H1 (cell line): ENCODE measurements at regions not wholly inside any gene's neighbourhood (a gene's known extent, or its start where the extent isn't known, plus 50 kb on each side); places are given as distances from the start of the nearest gene placed in this dataset.

Source experiments
- CTCF ChIA-PET: fragments of 300-600 bp; sonication (Branson Sonifier 250); formaldehyde crosslinking; loops from one replicate; lab custom pipeline; 2021; ENCODE audit not compliant: partially characterized antibody; lab: Charles Lee
- POLR2A ChIA-PET: fragments of 300-600 bp; sonication (Branson Sonifier 250); formaldehyde crosslinking; loops from one replicate; lab custom pipeline; 2021; ENCODE audit warnings: inconsistent platforms; ENCODE audit not compliant: partially characterized antibody; lab: Charles Lee
- DNase-seq, 2 experiments: peaks; one replicate each; pipeline versions ENCODE4 v3.0.0 to v3.0.0-alpha.2; 2010 to 2022; ENCODE audit warnings: low spot score in 2 of 2, low read depth in 1 of 2, mixed read lengths in 1 of 2
- FAIRE-seq: peaks from 2 replicates; lab custom pipeline; 2011; peaks lifted over from hg19 to GRCh38; lab: Jason Lieb, UNC
- H2AFZ ChIP-seq: 2 replicates; pipeline ENCODE4 v1.8.1; 2012; ENCODE audit warnings: low read length, inconsistent platforms
- H2AK5ac ChIP-seq: 2 replicates; pipeline ENCODE4 v1.6.1; 2013; ENCODE audit warnings: low read depth, low read length
- H2BK120ac ChIP-seq: replicated peaks from 2 replicates; pipeline ENCODE3; 2013; ENCODE audit warnings: low read depth, low read length, inconsistent platforms
- H2BK12ac ChIP-seq: 2 replicates; pipeline ENCODE4 v1.6.1; 2013; ENCODE audit warnings: low read depth, low read length
- H2BK15ac ChIP-seq: 2 replicates; pipeline ENCODE4 v1.6.1; 2013; ENCODE audit warnings: low read length
- H2BK20ac ChIP-seq: 2 replicates; pipeline ENCODE4 v1.6.1; 2013; ENCODE audit warnings: low read length
- H2BK5ac ChIP-seq: 2 replicates; pipeline ENCODE4 v1.6.1; 2013; ENCODE audit warnings: low read depth, low read length
- H3K14ac ChIP-seq: 2 replicates; pipeline ENCODE4 v1.6.1; 2013; ENCODE audit warnings: inconsistent platforms; ENCODE audit not compliant: insufficient read length
- H3K18ac ChIP-seq: 2 replicates; pipeline ENCODE4 v1.6.1; 2013; ENCODE audit warnings: low read length; ENCODE audit errors: extremely low read depth
- H3K23ac ChIP-seq: 2 replicates; pipeline ENCODE4 v1.6.1; 2013; ENCODE audit warnings: inconsistent platforms; ENCODE audit not compliant: insufficient read length
- H3K23me2 ChIP-seq: 2 replicates; pipeline ENCODE4 v1.6.1; 2013; ENCODE audit warnings: low read depth, low read length
- H3K27ac ChIP-seq: 2 replicates; pipeline ENCODE4 v1.6.1; 2011; ENCODE audit warnings: low read depth, low read length, inconsistent platforms
- H3K27me3 ChIP-seq, 4 experiments: replicated peaks in 1 of 4; 1 replicate in 1 of 4; 2 replicates in 3 of 4; pipeline versions ENCODE4 v1.6.1 to v1.8.1; 2011 to 2013; ENCODE audit warnings: low read length in 3 of 4, mild to moderate bottlenecking in 3 of 4, inconsistent platforms in 2 of 4, mixed read lengths in 2 of 4, moderate library complexity in 1 of 4; ENCODE audit not compliant: control insufficient read depth in 3 of 4, insufficient read depth in 3 of 4; ENCODE audit errors: extremely low read depth in 1 of 4
- H3K36me3 ChIP-seq, 4 experiments: 2 replicates each; pipeline versions ENCODE4 v1.6.1 to v1.8.1; 2011 to 2013; ENCODE audit warnings: mild to moderate bottlenecking in 4 of 4, low read length in 3 of 4, moderate library complexity in 2 of 4, control low read depth in 1 of 4, inconsistent platforms in 1 of 4; ENCODE audit not compliant: insufficient read depth in 4 of 4, control insufficient read depth in 2 of 4
- H3K4ac ChIP-seq: replicated peaks from 2 replicates; pipeline ENCODE3; 2013; ENCODE audit warnings: low read length, low read depth, mixed read lengths, inconsistent platforms; ENCODE audit not compliant: insufficient read length
- H3K4me1 ChIP-seq, 4 experiments: replicated peaks in 1 of 4; 1 replicate in 1 of 4; 2 replicates in 3 of 4; pipeline versions ENCODE4 v1.6.1 to v1.8.1; 2011 to 2013; ENCODE audit warnings: low read length in 3 of 4, inconsistent platforms in 2 of 4, mixed read lengths in 1 of 4; ENCODE audit not compliant: insufficient read depth in 4 of 4, control insufficient read depth in 3 of 4
- H3K4me2 ChIP-seq, 2 experiments: 2 replicates each; pipeline versions ENCODE4 v1.6.1 to v1.8.1; 2011 to 2013; ENCODE audit warnings: low read depth in 2 of 2, low read length in 2 of 2, control low read depth in 1 of 2, inconsistent platforms in 1 of 2, mild to moderate bottlenecking in 1 of 2; ENCODE audit not compliant: insufficient read depth in 1 of 2
- H3K4me3 ChIP-seq, 4 experiments: fragments of 200-600, 300-600 bp in 1 of 4; sonication (generic), shearing (Covaris generic), sonication (Bioruptor Twin) in 1 of 4; 2 replicates each; pipeline versions ENCODE4 v1.5.1 to v1.8.1; 2011 to 2016; ENCODE audit warnings: low read length in 4 of 4, low read depth in 3 of 4, control low read depth in 2 of 4, inconsistent platforms in 2 of 4, mild to moderate bottlenecking in 2 of 4, mixed read lengths in 1 of 4, moderate library complexity in 1 of 4; ENCODE audit not compliant: insufficient read depth in 2 of 4; ENCODE audit errors: extremely low read depth in 1 of 4
- H3K56ac ChIP-seq: replicated peaks from 2 replicates; pipeline ENCODE3; 2013; ENCODE audit warnings: low read depth, mild to moderate bottlenecking, mixed read lengths, low read length, inconsistent platforms; ENCODE audit not compliant: insufficient read length
- H3K79me1 ChIP-seq: 2 replicates; pipeline ENCODE4 v1.6.1; 2013; ENCODE audit warnings: low read depth, low read length, control low read depth
- H3K79me2 ChIP-seq, 2 experiments: 2 replicates each; pipeline versions ENCODE4 v1.6.1 to v1.8.1; 2012 to 2013; ENCODE audit warnings: low read length in 2 of 2, mild to moderate bottlenecking in 2 of 2, inconsistent platforms in 1 of 2; ENCODE audit not compliant: insufficient read depth in 2 of 2, control insufficient read depth in 1 of 2
- H3K9ac ChIP-seq, 4 experiments: replicated peaks in 1 of 4; 1 replicate in 1 of 4; 2 replicates in 3 of 4; pipeline versions ENCODE4 v1.6.1 to v1.8.1; 2011 to 2013; ENCODE audit warnings: low read depth in 3 of 4, low read length in 3 of 4, control low read depth in 2 of 4, mild to moderate bottlenecking in 2 of 4, moderate library complexity in 2 of 4, inconsistent platforms in 1 of 4; ENCODE audit errors: extremely low read depth in 1 of 4
- H3K9me3 ChIP-seq, 2 experiments: 2 replicates each; pipeline versions ENCODE4 v1.6.1 to v1.8.1; 2012 to 2013; ENCODE audit warnings: mild to moderate bottlenecking in 2 of 2, moderate library complexity in 2 of 2, control low read depth in 1 of 2, inconsistent platforms in 1 of 2, low read depth in 1 of 2, low read length in 1 of 2, mixed read lengths in 1 of 2; ENCODE audit not compliant: insufficient read depth in 2 of 2
- H4K20me1 ChIP-seq, 2 experiments: replicated peaks in 1 of 2; 2 replicates each; pipeline versions ENCODE3 to v1.8.1; 2011 to 2013; ENCODE audit warnings: inconsistent platforms in 2 of 2, low read length in 2 of 2, mild to moderate bottlenecking in 1 of 2; ENCODE audit not compliant: insufficient read depth in 2 of 2, control insufficient read depth in 1 of 2
- H4K5ac ChIP-seq: 2 replicates; pipeline ENCODE4 v1.6.1; 2013; ENCODE audit warnings: low read length, low read depth, mixed read lengths, inconsistent platforms; ENCODE audit not compliant: insufficient read length
- H4K8ac ChIP-seq: 2 replicates; pipeline ENCODE4 v1.8.0; 2013; ENCODE audit warnings: mild to moderate bottlenecking, moderate library complexity, low read length, inconsistent platforms; ENCODE audit not compliant: insufficient read depth; ENCODE audit errors: extremely low read depth
- H4K91ac ChIP-seq: replicated peaks from 2 replicates; pipeline ENCODE3; 2013; ENCODE audit warnings: low read length, mixed read lengths, inconsistent platforms; ENCODE audit not compliant: insufficient read length
- ASH2L ChIP-seq: fragments of 200-600, 300-600 bp; sonication (generic); IDR thresholded peaks from one replicate; pipeline ENCODE4 v1.7.1; 2017; ENCODE audit warnings: low read length
- ATF2 ChIP-seq: IDR thresholded peaks from 2 replicates; pipeline ENCODE4 v1.6.1; 2012; ENCODE audit warnings: low read length, inconsistent platforms
- ATF3 ChIP-seq: IDR thresholded peaks from 2 replicates; pipeline ENCODE4 v1.6.1; 2011; ENCODE audit warnings: low read depth, mild to moderate bottlenecking, low read length; ENCODE audit not compliant: insufficient read depth
- CBX5 ChIP-seq: fragments of 300-800, 300-1000 bp; sonication (generic); IDR thresholded peaks from 2 replicates; pipeline ENCODE4 v1.7.1; 2016; ENCODE audit warnings: antibody characterized with exemption, low read length, low read depth
- CREB1 ChIP-seq: IDR thresholded peaks from 2 replicates; pipeline ENCODE4 v1.6.1; 2012; ENCODE audit warnings: inconsistent platforms
- CTBP2 ChIP-seq: IDR thresholded peaks from 2 replicates; pipeline ENCODE4 v1.7.0; 2011; ENCODE audit warnings: borderline replicate concordance, mild to moderate bottlenecking, moderate library complexity, mixed read lengths, low read length; ENCODE audit not compliant: insufficient read depth, insufficient read length
- JUND ChIP-seq: IDR thresholded peaks from 2 replicates; pipeline ENCODE4 v1.6.1; 2011; ENCODE audit warnings: mild to moderate bottlenecking, improper control_type of control experiment, low read length
- KDM1A ChIP-seq: fragments of 200-600, 300-600 bp; sonication (generic); IDR thresholded peaks from 2 replicates; pipeline ENCODE4 v1.7.1; 2016; ENCODE audit warnings: mild to moderate bottlenecking, low read length, borderline replicate concordance
- KDM4A ChIP-seq: IDR thresholded peaks from one replicate; pipeline ENCODE4 v1.7.1; 2012; ENCODE audit warnings: low read depth, mild to moderate bottlenecking, moderate library complexity, low read length, inconsistent platforms; ENCODE audit not compliant: severe bottlenecking
- KDM5A ChIP-seq: fragments of 200-600 bp; IDR thresholded peaks from 2 replicates; pipeline ENCODE4 v1.7.1; 2012; ENCODE audit warnings: mild to moderate bottlenecking, low read length, inconsistent platforms, mixed read lengths
- RFX5 ChIP-seq: IDR thresholded peaks from 2 replicates; pipeline ENCODE4 v1.6.1; 2011; ENCODE audit warnings: low read depth, low read length, improper control_type of control experiment, borderline replicate concordance
- SAP30 ChIP-seq: fragments of 300-600 bp; sonication (generic); IDR thresholded peaks from 2 replicates; pipeline ENCODE4 v1.7.1; 2012; ENCODE audit warnings: low read length, moderate library complexity, mild to moderate bottlenecking, inconsistent platforms; ENCODE audit not compliant: insufficient read depth, insufficient replicate concordance
- SIX5 ChIP-seq: IDR thresholded peaks from 2 replicates; pipeline ENCODE4 v1.6.1; 2011; ENCODE audit warnings: mild to moderate bottlenecking, low read depth, low read length
- WGBS, 2 experiments: shearing (Covaris generic) in 1 of 2; methylation state at CpG; one replicate each; pipeline versions ENCODE4 v1.1.6 to v1.1.7; 2013 to 2015; ENCODE audit warnings: low lambda C conversion rate in 2 of 2, mixed read lengths in 2 of 2, inconsistent platforms in 1 of 2, low coverage in 1 of 2, missing lambda C conversion rate in 1 of 2; ENCODE audit not compliant: insufficient replicate concordance in 2 of 2, insufficient coverage in 1 of 2, insufficient read length in 1 of 2; ENCODE audit errors: extremely low coverage in 1 of 2, missing lambda C conversion rate in 1 of 2; 5-methylcytosine and 5-hydroxymethylcytosine counted together

GRCh38 chr2:12041236-12041635, 294.8 kb downstream of the LPIN1 start:
- Histone ChIP-seq H4K20me1 (no peaks in the 10 kb centered on the region), H3K9ac (no peak overlapping the region), H3K14ac (no peak overlapping the region), H4K91ac (no peak overlapping the region), H3K27ac (no peak overlapping the region), H3K36me3 (no peaks in the 10 kb centered on the region), H2BK120ac (no peak overlapping the region), H3K4me3 (no peak overlapping the region), H3K4ac (no peak overlapping the region), H3K79me2 (no peaks in the 10 kb centered on the region), H4K8ac (no peak overlapping the region), H3K56ac (no peak overlapping the region), H2BK20ac (no peak overlapping the region), H3K4me1 (no peaks in the 10 kb centered on the region), H3K23me2 (0 out of 2 replicates have a peak, but pooled peaks cover 3% of the 10 kb centered on the region), H2BK5ac (no peak overlapping the region), H3K4me2 (no peak overlapping the region), H3K18ac (no peak overlapping the region), H3K79me1 (no peaks in the 10 kb centered on the region), H3K9me3 (no peaks in the 10 kb centered on the region; a peak in 1 of 4 replicates), H2AK5ac (no peak overlapping the region), H3K23ac (no peak overlapping the region), H4K5ac (no peak overlapping the region), H2AFZ (no peak overlapping the region), H3K27me3 (no peaks in the 10 kb centered on the region), H2BK15ac (no peak overlapping the region), H2BK12ac (no peak overlapping the region)
- DNase-seq (no peak), FAIRE-seq (no peak)
- ChIA-PET CTCF (interaction anchor here (0.6 to 1.1 kb wide), 2 partner anchors 233 to 1677 kb away, joined by 3 to 4 read pairs; no protein-coding TSS in a partner anchor), POLR2A (no interaction called here)
- WGBS, 2 experiments = 93% methylated on average over 6 of the region's 6 CpGs; no CpG with 5 or more reads in 1 of the 2 experiments
- TF ChIP-seq SIX5 = no peak
- no peak for TF ChIP-seq KDM4A
- TF ChIP-seq RFX5 = no peak
- TF ChIP-seq ATF3 = no peak
- TF ChIP-seq SAP30 = no peak
- no peak for TF ChIP-seq ASH2L
- TF ChIP-seq ATF2 = no peak
- no peak for TF ChIP-seq JUND
- no peak for TF ChIP-seq CREB1
- no peak for TF ChIP-seq KDM1A
- TF ChIP-seq KDM5A = no peak
- TF ChIP-seq CBX5 = no peak
- no peak for TF ChIP-seq CTBP2
